Right renal pelvis (tissue), 4 donors: ENCODE measurements at regions not wholly inside any gene's neighbourhood (a gene's known extent, or its start where the extent isn't known, plus 50 kb on each side); places are given as distances from the start of the nearest gene placed in this dataset.
"Not testable (repeated sequence)": the region's sequence is repeated elsewhere in the genome, so short reads cannot be mapped to it uniquely, and the experiment has no call there.

Source experiments
- DNase-seq, 4 donors: peaks; one replicate each; pipeline ENCODE4 v3.0.0-alpha.2; 2013; ENCODE audit warnings: low read depth in 4 of 4, low spot score in 3 of 4, missing footprints in 1 of 4

GRCh38 chr1:88466899-88467580 lies 217.0 kb upstream of the PKN2 start:
- DNase-seq, result no peak

GRCh38 chr1:88472298-88472697 lies 211.8 kb upstream of the PKN2 start:
- DNase-seq, result no peak

- no peak for DNase-seq
Observed at GRCh38 chr1:88472714-88473113, 211.4 kb upstream of the PKN2 start.

GRCh38 chr1:88474555-88475304 lies 209.3 kb upstream of the PKN2 start:
- DNase-seq, result no peak

- DNase-seq, result no peak
Observed at GRCh38 chr1:88484881-88485280, 199.2 kb upstream of the PKN2 start.

GRCh38 chr1:88488237-88488636 lies 195.8 kb upstream of the PKN2 start:
- DNase-seq, result no peak

- DNase-seq, result no peak
Observed at GRCh38 chr1:88490676-88491075, 193.4 kb upstream of the PKN2 start.

GRCh38 chr1:88499671-88500070 lies 184.4 kb upstream of the PKN2 start:
- no peak for DNase-seq

GRCh38 chr1:88502886-88503285 lies 181.2 kb upstream of the PKN2 start:
- DNase-seq, result no peak

GRCh38 chr1:88503646-88504045 lies 180.4 kb upstream of the PKN2 start:
- DNase-seq, result no peak

GRCh38 chr1:88504601-88505000 lies 179.5 kb upstream of the PKN2 start:
- DNase-seq, result no peak

- no peak for DNase-seq
Observed at GRCh38 chr1:88509379-88509778, 174.7 kb upstream of the PKN2 start.

GRCh38 chr1:88514544-88515060 lies 169.5 kb upstream of the PKN2 start:
- DNase-seq, result no peak

- not testable (repeated sequence) for DNase-seq
Observed at GRCh38 chr1:88517499-88517898, 166.6 kb upstream of the PKN2 start.

- DNase-seq, result no peak
Observed at GRCh38 chr1:88519156-88519555, 164.9 kb upstream of the PKN2 start.

- no peak for DNase-seq
Observed at GRCh38 chr1:88523854-88524528, 160.1 kb upstream of the PKN2 start.

GRCh38 chr1:88526456-88526855 lies 157.6 kb upstream of the PKN2 start:
- DNase-seq, result no peak

- DNase-seq, result no peak
Observed at GRCh38 chr1:88528792-88529191, 155.3 kb upstream of the PKN2 start.

- no peak for DNase-seq
Observed at GRCh38 chr1:88529581-88529980, 154.5 kb upstream of the PKN2 start.

- DNase-seq, result no peak
Observed at GRCh38 chr1:88530246-88530645, 153.8 kb upstream of the PKN2 start.

- no peak for DNase-seq
Observed at GRCh38 chr1:88537787-88538186, 146.3 kb upstream of the PKN2 start.
